GM12878 (cell line): ENCODE measurements at regions not wholly inside any gene's neighbourhood (a gene's known extent, or its start where the extent isn't known, plus 50 kb on each side); places are given as distances from the start of the nearest gene placed in this dataset.

Experiments
- CHD2 ChIP-seq: IDR thresholded peaks from 2 replicates; pipeline ENCODE4 v1.6.1; 2011; ENCODE audit warnings: low read depth, low read length, improper control_type of control experiment, borderline replicate concordance
- CREM ChIP-seq: IDR thresholded peaks from 2 replicates; pipeline ENCODE4 v1.6.1; 2014; ENCODE audit warnings: antibody characterized with exemption, low read depth
- E2F4 ChIP-seq: IDR thresholded peaks from 2 replicates; pipeline ENCODE4 v1.6.1; 2012; ENCODE audit warnings: low read depth, low read length, improper control_type of control experiment
- GABPA ChIP-seq: IDR thresholded peaks from 2 replicates; pipeline ENCODE4 v1.6.1; 2014; ENCODE audit warnings: antibody characterized with exemption, low read depth, mild to moderate bottlenecking, inconsistent platforms
- MAX ChIP-seq: IDR thresholded peaks from 2 replicates; pipeline ENCODE4 v1.6.1; 2012; ENCODE audit warnings: low read depth, low read length, improper control_type of control experiment
- NBN ChIP-seq: fragments of 450-650 bp; IDR thresholded peaks from 2 replicates; pipeline ENCODE4 v1.6.1; 2016
- TF ChIP-seq, protein P1 (sequence below), 3 experiments: IDR thresholded peaks in 2 of 3; conservative IDR thresholded peaks in 1 of 3; 2 replicates each; pipeline ENCODE4 v1.5.1; 2011; ENCODE audit warnings: low read depth in 3 of 3, low read length in 3 of 3, mild to moderate bottlenecking in 3 of 3, control low read depth in 2 of 3, moderate library complexity in 2 of 3, inconsistent platforms in 1 of 3, mixed read lengths in 1 of 3; ENCODE audit not compliant: control insufficient read depth in 2 of 3, insufficient read depth in 1 of 3; ENCODE audit errors: extremely low read depth in 1 of 3

DNA sequence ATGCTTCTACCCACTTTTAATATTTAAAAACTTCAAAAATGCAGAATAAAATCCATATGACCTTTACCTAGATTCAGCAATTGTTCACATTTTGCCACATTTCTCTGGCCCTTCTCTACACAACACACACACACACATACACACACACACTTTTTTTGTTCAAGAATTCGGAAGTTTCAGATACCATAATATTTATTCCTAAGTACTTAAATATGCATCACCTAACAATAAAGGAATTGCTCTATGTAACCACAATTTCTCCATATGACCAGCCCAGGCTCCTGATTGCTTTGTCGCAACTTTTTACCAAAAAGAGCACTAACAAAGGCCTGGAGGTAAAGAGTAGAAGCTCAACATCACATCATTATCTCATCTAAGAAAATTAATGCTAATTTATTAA, 106.6 kb downstream of the FAS start:
- TF ChIP-seq CREM (no peak), CHD2 (no peak), NBN (no peak), GABPA (no peak), E2F4 (no peak), MAX (no peak)
- TF ChIP-seq, protein P1, sequence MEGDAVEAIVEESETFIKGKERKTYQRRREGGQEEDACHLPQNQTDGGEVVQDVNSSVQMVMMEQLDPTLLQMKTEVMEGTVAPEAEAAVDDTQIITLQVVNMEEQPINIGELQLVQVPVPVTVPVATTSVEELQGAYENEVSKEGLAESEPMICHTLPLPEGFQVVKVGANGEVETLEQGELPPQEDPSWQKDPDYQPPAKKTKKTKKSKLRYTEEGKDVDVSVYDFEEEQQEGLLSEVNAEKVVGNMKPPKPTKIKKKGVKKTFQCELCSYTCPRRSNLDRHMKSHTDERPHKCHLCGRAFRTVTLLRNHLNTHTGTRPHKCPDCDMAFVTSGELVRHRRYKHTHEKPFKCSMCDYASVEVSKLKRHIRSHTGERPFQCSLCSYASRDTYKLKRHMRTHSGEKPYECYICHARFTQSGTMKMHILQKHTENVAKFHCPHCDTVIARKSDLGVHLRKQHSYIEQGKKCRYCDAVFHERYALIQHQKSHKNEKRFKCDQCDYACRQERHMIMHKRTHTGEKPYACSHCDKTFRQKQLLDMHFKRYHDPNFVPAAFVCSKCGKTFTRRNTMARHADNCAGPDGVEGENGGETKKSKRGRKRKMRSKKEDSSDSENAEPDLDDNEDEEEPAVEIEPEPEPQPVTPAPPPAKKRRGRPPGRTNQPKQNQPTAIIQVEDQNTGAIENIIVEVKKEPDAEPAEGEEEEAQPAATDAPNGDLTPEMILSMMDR (IDR thresholded peaks at IDR 0.05 in 2 of 3, conservative IDR thresholded peaks at IDR 0.05 in 1 of 3; ENCODE audit: control insufficient read depth in 2 of 3, extremely low read depth in 1 of 3, insufficient read depth in 1 of 3, low read depth in 3 of 3, low read length in 3 of 3), result no peak
